CD14-positive monocyte (primary cell): ENCODE measurements at regions not wholly inside any gene's neighbourhood (a gene's known extent, or its start where the extent isn't known, plus 50 kb on each side); places are given as distances from the start of the nearest gene placed in this dataset.

Experiments
- DNase-seq, 3 donors: peaks; one replicate each; pipeline ENCODE4 v3.0.0-alpha.2; 2011 to 2022
- H2AFZ ChIP-seq: 2 replicates; pipeline ENCODE4 v1.6.0; 2012; ENCODE audit warnings: mild to moderate bottlenecking, low read depth, low read length, inconsistent platforms; ENCODE audit not compliant: insufficient read depth, poor library complexity, severe bottlenecking
- H3K27ac ChIP-seq, 2 donors: 1 replicate in 1 of 2; 2 replicates in 1 of 2; pipeline ENCODE4 v1.5.1; 2012 to 2013; ENCODE audit warnings: low read length in 2 of 2, control low read depth in 1 of 2, inconsistent platforms in 1 of 2, low read depth in 1 of 2, mild to moderate bottlenecking in 1 of 2
- H3K27me3 ChIP-seq, 2 donors: one replicate each; pipeline versions ENCODE4 v1.6.0 to v1.6.1; 2011 to 2013; ENCODE audit warnings: low read length in 2 of 2; ENCODE audit not compliant: control insufficient read depth in 2 of 2, insufficient read depth in 2 of 2
- H3K36me3 ChIP-seq, 2 donors: replicated peaks in 1 of 2; 1 replicate in 1 of 2; 2 replicates in 1 of 2; pipeline versions ENCODE4 v1.5.1 to v1.6.1; 2012 to 2013; ENCODE audit warnings: low read length in 2 of 2, control low read depth in 1 of 2, inconsistent platforms in 1 of 2, mild to moderate bottlenecking in 1 of 2; ENCODE audit not compliant: insufficient read depth in 2 of 2, control insufficient read depth in 1 of 2
- H3K4me1 ChIP-seq, 2 donors: 1 replicate in 1 of 2; 2 replicates in 1 of 2; pipeline versions ENCODE4 v1.5.1 to v1.6.1; 2012 to 2013; ENCODE audit warnings: low read length in 2 of 2, control low read depth in 1 of 2, inconsistent platforms in 1 of 2, mild to moderate bottlenecking in 1 of 2, moderate library complexity in 1 of 2; ENCODE audit not compliant: insufficient read depth in 2 of 2, control insufficient read depth in 1 of 2
- H3K4me2 ChIP-seq: replicated peaks from 2 replicates; pipeline ENCODE3; 2012; ENCODE audit warnings: low read length, moderate library complexity, mild to moderate bottlenecking; ENCODE audit not compliant: poor library complexity, severe bottlenecking; ENCODE audit errors: extremely low read depth
- H3K4me3 ChIP-seq, 3 experiments: fragments of 200-600 bp in 1 of 3; sonication (generic) in 1 of 3; replicated peaks in 1 of 3; 1 replicate in 2 of 3; 2 replicates in 1 of 3; pipeline ENCODE4 v1.5.1; 2011 to 2013; ENCODE audit warnings: low read length in 3 of 3, mild to moderate bottlenecking in 3 of 3, control low read depth in 2 of 3, low read depth in 2 of 3, inconsistent platforms in 1 of 3, moderate library complexity in 1 of 3
- H3K79me2 ChIP-seq: 2 replicates; pipeline ENCODE4 v1.6.0; 2012; ENCODE audit warnings: mild to moderate bottlenecking, control low read depth, inconsistent platforms, low read length, moderate library complexity; ENCODE audit not compliant: insufficient read depth
- H3K9ac ChIP-seq: 2 replicates; pipeline ENCODE4 v1.6.0; 2017; ENCODE audit warnings: low read length, mild to moderate bottlenecking; ENCODE audit not compliant: insufficient read depth, poor library complexity, severe bottlenecking
- H3K9me3 ChIP-seq, 2 donors: replicated peaks in 1 of 2; 1 replicate in 1 of 2; 2 replicates in 1 of 2; pipeline versions ENCODE4 v1.5.1 to v1.6.1; 2012 to 2013; ENCODE audit warnings: low read length in 2 of 2, control low read depth in 1 of 2; ENCODE audit not compliant: control insufficient read depth in 1 of 2, insufficient read depth in 1 of 2
- H4K20me1 ChIP-seq: 2 replicates; pipeline ENCODE4 v1.6.0; 2012; ENCODE audit warnings: mild to moderate bottlenecking, low read length, control low read depth, moderate library complexity; ENCODE audit not compliant: insufficient read depth
- H3K27ac Mint-ChIP-seq, 7 donors: one replicate each; pipeline ENCODE4 v1.8.0; 2020; ENCODE audit warnings: mild to moderate bottlenecking in 7 of 7, mixed read lengths in 7 of 7, moderate library complexity in 6 of 7, inconsistent platforms in 2 of 7
- H3K27me3 Mint-ChIP-seq, 3 donors: one replicate each; pipeline ENCODE4 v1.8.0; 2021 to 2022; ENCODE audit warnings: low read depth in 3 of 3, mild to moderate bottlenecking in 3 of 3, mixed read lengths in 3 of 3, moderate library complexity in 3 of 3, inconsistent platforms in 1 of 3
- H3K36me3 Mint-ChIP-seq, 2 donors: one replicate each; pipeline ENCODE4 v1.8.0; 2020; ENCODE audit warnings: mixed read lengths in 2 of 2, inconsistent platforms in 1 of 2, mild to moderate bottlenecking in 1 of 2
- H3K4me1 Mint-ChIP-seq: one replicate; pipeline ENCODE4 v1.8.0; 2020; ENCODE audit warnings: mild to moderate bottlenecking, mixed read lengths
- H3K4me3 Mint-ChIP-seq, 2 donors: one replicate each; pipeline ENCODE4 v1.8.0; 2020; ENCODE audit warnings: mild to moderate bottlenecking in 2 of 2, mixed read lengths in 2 of 2, moderate library complexity in 1 of 2
- H3K9me3 Mint-ChIP-seq, 7 donors: one replicate each; pipeline ENCODE4 v1.8.0; 2020 to 2022; ENCODE audit warnings: mixed read lengths in 7 of 7, mild to moderate bottlenecking in 6 of 7, moderate library complexity in 6 of 7, inconsistent platforms in 2 of 7
- CTCF ChIP-seq: fragments of 200-600 bp; IDR thresholded peaks from one replicate; pipeline ENCODE4 v1.8.0; 2022; ENCODE audit warnings: antibody characterized with exemption, mild to moderate bottlenecking
- WGBS: methylation state at CpG from one replicate; pipeline ENCODE4 v1.1.5; 2013; ENCODE audit warnings: missing lambda C conversion rate; ENCODE audit not compliant: insufficient coverage; 5-methylcytosine and 5-hydroxymethylcytosine counted together
- intact Hi-C, 2 donors: fragments of 100-400 bp; cut with micrococcal nuclease; formaldehyde crosslinking; loops; one replicate each; pipeline versions ENCODE4 v1.15.0 to v1.15.1; 2023

GRCh38 chr3:22147161-22147560 is 396.2 kb upstream of the ZNF385D start:
- no peak overlapping the region for H3K9ac ChIP-seq
- DNase-seq, result no peak
- intact Hi-C loops, result no loop called here
- peaks cover 0 to 3% (median 0%) of the 10 kb centered on the region in 7 donors for H3K9me3 Mint-ChIP-seq
- H3K27me3 Mint-ChIP-seq, result peaks cover 0 to 2% (median 0%) of the 10 kb centered on the region in 3 donors
- no peak overlapping the region for H3K4me2 ChIP-seq
- H3K4me1 ChIP-seq, result no peaks in the 10 kb centered on the region
- H3K4me3 ChIP-seq, result no peak overlapping the region
- H3K27me3 ChIP-seq, result no peaks in the 10 kb centered on the region
- no peak overlapping the region for H3K27ac Mint-ChIP-seq
- no peak overlapping the region for H3K27ac ChIP-seq
- no peaks in the 10 kb centered on the region for H3K36me3 ChIP-seq
- no peaks in the 10 kb centered on the region for H3K79me2 ChIP-seq
- no peaks in the 10 kb centered on the region for H3K36me3 Mint-ChIP-seq
- H3K4me1 Mint-ChIP-seq, result no peaks in the 10 kb centered on the region
- 89% methylated on average over 3 of the region's 3 CpGs for WGBS
- H2AFZ ChIP-seq, result no peak overlapping the region
- H4K20me1 ChIP-seq, result no peaks in the 10 kb centered on the region
- no peak for TF ChIP-seq CTCF
- H3K4me3 Mint-ChIP-seq, result no peak overlapping the region
- H3K9me3 ChIP-seq, result no peaks in the 10 kb centered on the region

- H3K27me3 Mint-ChIP-seq, result peaks cover 0 to 2% (median 0%) of the 10 kb centered on the region in 3 donors
- DNase-seq, result no peak
- Histone ChIP-seq H3K4me2 (no peak overlapping the region), H3K9ac (no peak overlapping the region), H3K36me3 (no peaks in the 10 kb centered on the region), H3K27me3 (no peaks in the 10 kb centered on the region), H4K20me1 (no peaks in the 10 kb centered on the region), H3K79me2 (no peaks in the 10 kb centered on the region), H3K4me1 (no peaks in the 10 kb centered on the region), H3K9me3 (no peaks in the 10 kb centered on the region), H3K27ac (no peak overlapping the region), H3K4me3 (no peak overlapping the region), H2AFZ (no peak overlapping the region)
- peaks cover 0 to 3% (median 0%) of the 10 kb centered on the region in 7 donors for H3K9me3 Mint-ChIP-seq
- no peak for TF ChIP-seq CTCF
- intact Hi-C loops, result no loop called here
- H3K4me3 Mint-ChIP-seq, result no peak overlapping the region
- WGBS, result 0% methylated on average over 1 of the region's 2 CpGs
- H3K36me3 Mint-ChIP-seq, result no peaks in the 10 kb centered on the region
- H3K4me1 Mint-ChIP-seq, result no peaks in the 10 kb centered on the region
- no peak overlapping the region for H3K27ac Mint-ChIP-seq
Measured at GRCh38 chr3:22156868-22157267, 405.9 kb upstream of the ZNF385D start.
